Breast epithelium (tissue), 3 donors: ENCODE measurements at regions not wholly inside any gene's neighbourhood (a gene's known extent, or its start where the extent isn't known, plus 50 kb on each side); places are given as distances from the start of the nearest gene placed in this dataset.
"Not testable (repeated sequence)": the region's sequence is repeated elsewhere in the genome, so short reads cannot be mapped to it uniquely, and the experiment has no call there.

Experiments
- CTCF ChIP-seq, 3 donors: fragments of 450-650 bp; IDR thresholded peaks; one replicate each; pipeline ENCODE4 v1.5.1; 2016 to 2017; ENCODE audit warnings: antibody characterized with exemption in 3 of 3, mild to moderate bottlenecking in 3 of 3, moderate library complexity in 3 of 3
- POLR2A ChIP-seq: fragments of 450-650 bp; IDR thresholded peaks from one replicate; pipeline ENCODE4 v1.6.1; 2016; ENCODE audit warnings: antibody characterized with exemption, mild to moderate bottlenecking, moderate library complexity

GRCh38 chr13:50173045-50173444 lies 157.8 kb downstream of the KCNRG start:
- not testable (repeated sequence) for TF ChIP-seq CTCF (IDR thresholded peaks at IDR 0.05); POLR2A
